ENCODE measurements at regions not wholly inside any gene's neighbourhood (a gene's known extent, or its start where the extent isn't known, plus 50 kb on each side); places are given as distances from the start of the nearest gene placed in this dataset.

DNA sequence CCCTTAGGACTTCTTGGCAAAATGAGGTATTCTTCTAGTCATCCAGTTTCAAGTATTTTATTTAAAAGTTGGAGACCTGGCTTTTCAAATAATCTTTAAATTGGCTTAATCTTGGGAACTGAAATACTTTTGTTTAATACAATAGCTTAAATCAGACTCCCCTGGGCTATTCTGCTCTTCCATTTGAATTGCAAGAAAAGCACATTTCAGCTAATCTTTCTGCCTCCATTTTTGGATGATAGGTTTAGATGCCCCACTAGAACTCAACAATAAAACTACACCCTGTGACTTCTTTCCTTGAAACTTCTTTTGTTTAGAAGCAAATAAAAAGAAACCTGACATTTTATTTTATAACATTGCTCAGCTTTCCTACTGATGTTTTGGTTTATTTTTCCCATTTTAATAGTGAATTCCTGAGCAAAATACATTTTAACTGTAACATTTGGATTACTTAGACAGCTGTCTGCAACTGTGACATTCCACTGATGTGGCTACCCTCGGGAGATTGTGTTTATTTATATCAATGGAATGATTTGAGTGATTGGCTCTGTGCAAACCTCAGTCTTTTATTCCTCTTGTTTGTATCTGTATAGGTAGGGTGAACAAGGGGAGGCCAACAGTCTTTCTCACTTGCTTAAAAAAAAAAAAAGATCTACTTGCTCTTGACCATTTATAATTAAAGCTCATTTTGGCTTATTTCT lies 1045.8 kb upstream of the CNTN5 start:
- no peak for TF ChIP-seq CTCF (conservative IDR thresholded peaks at IDR 0.05; ENCODE audit: control insufficient read depth, insufficient read depth, low read depth, low read length)

DNA sequence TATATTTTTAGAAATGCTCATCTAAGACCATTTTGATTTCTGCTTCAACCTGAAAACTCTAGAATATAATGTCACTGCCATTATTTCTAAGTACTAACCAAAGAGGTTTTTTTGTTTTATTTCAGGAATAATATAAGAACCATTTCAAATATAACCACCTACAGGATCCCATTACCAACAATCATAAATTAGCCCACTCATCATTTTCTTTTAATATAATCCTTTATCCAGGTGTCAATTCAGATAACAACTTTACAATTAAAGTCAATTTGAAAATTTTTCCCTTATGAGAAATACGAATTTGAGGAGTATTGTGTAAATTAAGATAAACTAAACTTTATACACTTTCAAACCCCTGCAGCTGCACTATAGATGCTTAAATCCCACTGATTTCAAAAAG lies 1043.0 kb upstream of the CNTN5 start:
- TF ChIP-seq CTCF (conservative IDR thresholded peaks at IDR 0.05; ENCODE audit: control insufficient read depth, insufficient read depth, low read depth, low read length) = no peak
- no peak overlapping the region for H3K4me3 ChIP-seq (ENCODE audit: control insufficient read depth, low read depth, low read length)
- no peak for DNase-seq (ENCODE audit: low read depth)

More for the DNA sequence above, 1045.8 kb upstream of the CNTN5 start:
- H3K4me3 ChIP-seq (ENCODE audit: control insufficient read depth, low read depth, low read length) = no peak overlapping the region
- DNase-seq (ENCODE audit: low read depth) = no peak

- no peak overlapping the region for H3K4me3 ChIP-seq (ENCODE audit: control insufficient read depth, low read depth, low read length)
- no peak for DNase-seq (ENCODE audit: low read depth)
- no peak for TF ChIP-seq CTCF (conservative IDR thresholded peaks at IDR 0.05; ENCODE audit: control insufficient read depth, insufficient read depth, low read depth, low read length)
These were observed 1041.0 kb upstream of the CNTN5 start for GRCh38 chr11:97979741-97980140.

DNA sequence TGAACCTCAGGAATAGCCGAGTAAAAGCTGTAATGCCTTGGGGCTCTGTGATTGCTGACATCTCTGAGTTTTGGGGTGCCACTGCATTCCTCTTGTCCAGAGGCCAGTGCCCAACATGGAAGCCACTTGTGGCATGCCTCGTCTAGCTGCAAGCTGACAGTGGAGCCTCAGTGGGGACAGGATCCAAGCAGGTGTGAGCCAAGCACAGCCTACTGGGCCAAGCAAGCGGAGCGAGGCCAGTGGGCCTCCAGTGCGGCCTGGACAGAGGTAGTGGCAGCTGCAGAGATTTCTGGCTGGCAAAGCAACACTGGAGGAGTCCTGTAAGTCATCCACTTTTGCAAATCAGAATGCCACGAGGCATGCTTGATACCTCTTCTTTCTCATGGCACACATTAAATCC lies 1038.2 kb upstream of the CNTN5 start:
- no peak for DNase-seq (ENCODE audit: low read depth)
- no peak for TF ChIP-seq CTCF (conservative IDR thresholded peaks at IDR 0.05; ENCODE audit: control insufficient read depth, insufficient read depth, low read depth, low read length)
- H3K4me3 ChIP-seq (ENCODE audit: control insufficient read depth, low read depth, low read length) = no peak overlapping the region

DNA sequence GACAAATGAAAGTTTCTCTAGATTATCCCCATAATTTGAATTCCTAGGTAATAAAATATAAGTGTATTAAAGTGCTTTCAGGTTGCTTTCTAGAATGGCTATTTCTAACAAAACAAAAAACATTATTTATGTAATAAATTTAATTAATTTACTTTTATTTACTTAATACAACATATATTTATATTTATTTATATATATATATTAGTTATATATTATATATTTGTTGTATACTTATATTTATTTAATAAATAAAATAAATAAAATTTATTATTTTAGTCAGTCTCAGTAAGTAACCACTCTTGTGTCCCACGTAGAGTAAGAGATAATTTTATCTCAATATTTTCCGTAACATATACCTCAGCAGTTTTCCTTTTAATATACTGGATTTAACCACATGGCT lies 1031.6 kb upstream of the CNTN5 start:
- H3K4me3 ChIP-seq (ENCODE audit: control insufficient read depth, low read depth, low read length) = no peak overlapping the region
- no peak for TF ChIP-seq CTCF (conservative IDR thresholded peaks at IDR 0.05; ENCODE audit: control insufficient read depth, insufficient read depth, low read depth, low read length)
- DNase-seq (ENCODE audit: low read depth) = no peak

GRCh38 chr11:97990162-97990920 lies 1030.4 kb upstream of the CNTN5 start:
- no peak for DNase-seq (ENCODE audit: low read depth)
- no peak for TF ChIP-seq CTCF (conservative IDR thresholded peaks at IDR 0.05; ENCODE audit: control insufficient read depth, insufficient read depth, low read depth, low read length)
- no peak overlapping the region for H3K4me3 ChIP-seq (ENCODE audit: control insufficient read depth, low read depth, low read length)

Data from fibroblast of mammary gland (primary cell).